LNCaP clone FGC (cell line): ENCODE measurements at regions not wholly inside any gene's neighbourhood (a gene's known extent, or its start where the extent isn't known, plus 50 kb on each side); places are given as distances from the start of the nearest gene placed in this dataset.

Experiments
- DNase-seq: peaks from one replicate; pipeline ENCODE4 v3.0.0-alpha.2; 2011; ENCODE audit warnings: low read depth
- H3K4me3 ChIP-seq: 2 replicates; pipeline ENCODE4 v1.5.1; 2011; ENCODE audit warnings: mild to moderate bottlenecking, low read depth, low read length, control low read depth
- TF ChIP-seq, protein P1 (sequence below): IDR thresholded peaks from 2 replicates; pipeline ENCODE4 v1.5.1; 2012; ENCODE audit warnings: mild to moderate bottlenecking; ENCODE audit not compliant: control insufficient read depth, insufficient read depth; ENCODE audit errors: extremely low read depth

DNA sequence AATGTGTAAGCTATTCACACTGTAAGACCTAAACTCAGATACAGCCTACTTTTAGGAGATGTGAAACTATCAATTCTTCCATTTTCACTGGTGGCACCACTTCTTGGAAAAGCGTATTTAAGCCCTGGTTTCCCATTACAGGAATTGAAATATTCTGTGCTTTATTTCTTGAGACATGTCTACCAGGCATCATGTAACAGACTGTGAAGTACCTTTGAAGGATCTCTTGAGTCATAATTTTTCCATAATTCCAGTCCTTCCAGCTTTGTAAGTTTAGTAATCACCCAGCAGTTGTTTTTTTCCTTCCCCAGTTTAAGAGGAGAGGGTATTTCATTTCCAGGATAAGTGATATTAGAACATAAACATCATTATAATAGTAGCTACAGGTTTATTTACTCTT is 186.0 kb upstream of the PRPS1L1 start:
- no peak for DNase-seq
- H3K4me3 ChIP-seq: no peak overlapping the region
- TF ChIP-seq, protein P1, sequence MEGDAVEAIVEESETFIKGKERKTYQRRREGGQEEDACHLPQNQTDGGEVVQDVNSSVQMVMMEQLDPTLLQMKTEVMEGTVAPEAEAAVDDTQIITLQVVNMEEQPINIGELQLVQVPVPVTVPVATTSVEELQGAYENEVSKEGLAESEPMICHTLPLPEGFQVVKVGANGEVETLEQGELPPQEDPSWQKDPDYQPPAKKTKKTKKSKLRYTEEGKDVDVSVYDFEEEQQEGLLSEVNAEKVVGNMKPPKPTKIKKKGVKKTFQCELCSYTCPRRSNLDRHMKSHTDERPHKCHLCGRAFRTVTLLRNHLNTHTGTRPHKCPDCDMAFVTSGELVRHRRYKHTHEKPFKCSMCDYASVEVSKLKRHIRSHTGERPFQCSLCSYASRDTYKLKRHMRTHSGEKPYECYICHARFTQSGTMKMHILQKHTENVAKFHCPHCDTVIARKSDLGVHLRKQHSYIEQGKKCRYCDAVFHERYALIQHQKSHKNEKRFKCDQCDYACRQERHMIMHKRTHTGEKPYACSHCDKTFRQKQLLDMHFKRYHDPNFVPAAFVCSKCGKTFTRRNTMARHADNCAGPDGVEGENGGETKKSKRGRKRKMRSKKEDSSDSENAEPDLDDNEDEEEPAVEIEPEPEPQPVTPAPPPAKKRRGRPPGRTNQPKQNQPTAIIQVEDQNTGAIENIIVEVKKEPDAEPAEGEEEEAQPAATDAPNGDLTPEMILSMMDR: no peak

DNA sequence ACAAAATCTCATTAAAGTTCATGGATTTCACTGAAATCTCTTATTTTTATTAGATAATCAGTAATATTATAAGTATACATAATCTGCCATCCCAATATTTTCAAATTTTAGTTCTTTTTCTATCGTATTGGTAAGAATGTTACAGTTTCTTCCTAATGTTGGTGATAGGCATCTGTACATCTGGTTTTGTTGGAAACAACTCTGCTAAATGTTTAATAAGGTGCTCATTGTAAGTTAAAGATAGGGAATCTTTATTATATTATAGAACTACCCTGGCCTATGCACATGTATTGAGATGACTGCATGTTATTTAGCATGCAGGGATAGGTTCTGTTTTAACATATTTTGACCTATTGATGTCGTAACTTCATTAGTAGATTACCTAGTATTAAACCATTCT is 188.6 kb upstream of the PRPS1L1 start:
- no peak overlapping the region for H3K4me3 ChIP-seq
- no peak for DNase-seq
- TF ChIP-seq, protein P1: no peak; the same call in 1 of the 2 replicates

DNA sequence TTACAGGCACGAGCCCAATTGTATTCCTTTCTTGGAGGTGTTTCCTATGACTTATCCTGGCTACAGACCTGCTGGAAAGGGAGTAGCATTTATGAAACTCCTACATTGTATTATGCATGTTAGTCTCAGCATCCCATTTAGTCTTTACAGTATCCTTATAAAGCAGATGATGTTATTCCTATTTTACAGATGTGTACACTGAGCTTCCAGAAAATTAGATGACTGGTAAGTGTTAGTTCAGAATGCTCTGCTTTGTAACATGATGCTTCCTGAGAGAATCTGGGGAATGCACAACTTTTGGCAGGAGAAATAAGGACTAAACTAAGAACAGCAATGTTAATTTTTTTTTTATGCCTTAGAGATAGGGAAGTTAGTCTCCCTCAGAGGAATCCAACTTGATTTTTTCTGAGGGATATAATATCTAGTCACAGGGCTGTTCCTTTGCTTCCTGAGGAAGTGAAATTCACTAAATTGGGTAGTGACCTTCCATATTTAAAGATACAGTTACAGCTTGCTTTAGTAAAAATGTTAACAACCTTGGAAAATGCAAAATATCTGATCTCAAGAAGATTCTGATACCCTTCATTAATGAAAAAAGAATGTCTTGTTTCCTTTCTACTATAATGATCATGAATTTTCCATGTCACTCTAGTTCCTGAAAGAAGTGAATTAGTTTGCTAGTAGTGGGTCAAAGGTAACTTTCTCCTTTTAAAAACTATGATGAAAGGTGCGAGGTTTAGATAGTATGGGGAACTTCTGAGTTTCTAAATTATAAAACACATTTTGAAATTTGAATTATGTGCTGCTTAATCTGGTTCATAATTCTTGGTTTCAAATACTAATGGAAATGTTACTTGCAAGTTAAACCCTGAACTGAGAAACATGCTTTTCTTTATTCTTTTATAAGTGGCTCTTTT is 194.0 kb upstream of the PRPS1L1 start:
- TF ChIP-seq, protein P1: no peak
- H3K4me3 ChIP-seq: no peak overlapping the region
- no peak for DNase-seq

DNA sequence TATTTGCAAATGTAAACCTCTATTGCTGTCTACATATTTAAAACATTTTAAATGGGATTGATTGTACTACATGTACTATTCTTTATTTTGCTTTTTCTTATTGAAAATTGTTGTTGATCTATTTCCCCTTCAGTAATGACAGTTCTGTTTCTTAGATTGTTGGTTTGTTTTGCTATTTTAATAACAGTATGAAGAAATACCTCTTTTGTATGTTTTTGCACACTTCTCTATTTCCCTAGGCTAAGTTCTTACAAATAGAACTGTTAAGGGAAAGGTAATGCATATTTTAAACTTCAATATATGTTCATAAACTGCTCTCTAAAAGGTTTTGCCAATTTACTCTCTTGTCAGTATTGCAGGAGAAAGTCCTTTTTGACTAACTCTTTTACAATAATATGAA is 195.0 kb upstream of the PRPS1L1 start:
- TF ChIP-seq, protein P1: no peak
- no peak overlapping the region for H3K4me3 ChIP-seq
- no peak for DNase-seq

DNA sequence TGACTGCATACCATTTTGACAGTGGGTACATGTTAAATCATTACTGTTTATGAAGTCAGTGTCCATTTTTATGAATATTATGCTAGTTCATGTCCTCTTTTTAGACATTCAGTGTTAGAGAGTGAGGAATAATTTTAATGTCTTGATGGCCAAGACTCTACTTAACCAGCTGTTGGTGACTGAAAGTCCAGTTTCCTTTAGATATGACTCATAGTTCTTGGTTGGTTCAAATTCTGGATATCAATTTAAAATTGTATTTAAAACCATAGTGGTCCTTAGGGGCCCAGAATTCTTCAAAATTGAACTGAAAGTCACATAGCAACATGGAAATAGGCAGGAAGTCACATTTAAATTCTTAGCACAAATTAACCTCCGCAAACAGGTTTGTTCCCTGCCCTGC is 196.5 kb upstream of the PRPS1L1 start:
- no peak overlapping the region for H3K4me3 ChIP-seq
- TF ChIP-seq, protein P1: no peak
- no peak for DNase-seq

DNA sequence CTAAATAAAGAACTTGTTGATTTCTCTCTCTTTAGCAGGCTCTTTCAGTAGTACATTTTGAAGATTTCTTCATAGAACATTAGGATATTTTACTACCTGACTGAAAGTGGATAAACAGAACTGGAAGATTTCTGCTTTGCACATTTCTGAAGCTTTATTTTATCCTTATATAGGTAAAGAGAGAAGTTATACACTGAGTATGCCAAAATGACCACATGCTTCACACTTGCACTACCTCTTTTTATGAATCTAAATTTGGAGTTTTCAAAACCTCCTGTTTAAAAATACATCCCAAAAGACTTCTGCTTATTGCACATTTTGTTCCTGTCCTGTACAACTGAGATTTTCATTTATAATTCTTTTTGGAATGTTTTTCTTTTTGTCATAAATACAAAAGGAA is 197.4 kb upstream of the PRPS1L1 start:
- DNase-seq: no peak
- no peak overlapping the region for H3K4me3 ChIP-seq
- TF ChIP-seq, protein P1: no peak

- H3K4me3 ChIP-seq: no peak overlapping the region
- TF ChIP-seq, protein P1: no peak
- no peak for DNase-seq
Observed at GRCh38 chr7:18226598-18226997, 199.0 kb upstream of the PRPS1L1 start.
